ENCODE measurements at regions not wholly inside any gene's neighbourhood (a gene's known extent, or its start where the extent isn't known, plus 50 kb on each side); places are given as distances from the start of the nearest gene placed in this dataset.

DNA sequence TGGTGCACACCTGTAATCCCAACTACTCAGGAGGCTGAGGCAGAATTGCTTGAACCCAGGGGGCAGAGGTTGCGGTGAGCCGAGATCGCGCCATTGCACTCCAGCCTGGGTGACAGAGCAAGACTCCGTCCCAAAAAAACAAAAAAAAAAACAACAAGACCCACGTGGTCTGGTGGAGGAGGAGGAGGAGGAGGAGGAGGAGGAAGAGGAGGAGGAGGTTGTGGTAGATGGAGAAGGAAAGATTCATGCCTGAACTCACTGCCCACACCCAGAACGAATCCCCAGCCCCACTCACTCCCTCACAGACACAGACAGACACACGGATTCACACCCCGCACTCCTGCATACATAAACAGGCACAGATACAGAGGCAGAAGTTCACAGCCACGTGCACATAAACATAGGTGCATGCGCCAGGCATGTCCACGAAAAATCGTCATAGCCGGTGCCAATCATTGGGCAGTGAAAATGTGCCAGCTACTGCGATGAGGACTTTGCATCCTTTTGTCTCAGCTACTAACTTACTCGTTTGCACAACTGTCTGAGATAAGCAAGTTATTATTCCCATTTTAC lies 138.5 kb downstream of the WSCD1 start:
- in situ Hi-C loops (cut with MboI; ENCODE audit: low sequenced_read_pairs) (loop anchor here (25.0 kb wide), 1 partner anchor 104 kb away; no protein-coding TSS in a partner anchor), intact Hi-C loops (cut with micrococcal nuclease) (no loop called here), dilution Hi-C loops (cut with HindIII; ENCODE audit: low sequenced_read_pairs, unreplicated experiment) (no loop called here)
- Histone ChIP-seq H4K91ac (ENCODE audit: insufficient read depth, low read depth, low read length) (no peak overlapping the region), H2BK15ac (ENCODE audit: low read depth, low read length) (no peak overlapping the region), H2AK5ac (ENCODE audit: low read depth, low read length) (no peak overlapping the region), H4K5ac (ENCODE audit: low read depth, low read length) (no peak overlapping the region), H3K23ac (ENCODE audit: low read depth, low read length) (no peak overlapping the region), H2BK5ac (ENCODE audit: low read depth, low read length, poor library complexity, severe bottlenecking) (no peak overlapping the region), H3K4me2 (ENCODE audit: low read depth, low read length) (no peak overlapping the region), H4K8ac (ENCODE audit: low read depth in 2 of 2, low read length in 2 of 2) (no peak overlapping the region), H3K9me1 (ENCODE audit: insufficient read depth, low read length) (no peaks in the 10 kb centered on the region), H3K9me3 (ENCODE audit: control insufficient read depth, insufficient read depth, low read length) (peaks cover 3% of the 10 kb centered on the region; the same call in 1 of the 2 replicates), H3K4me1 (ENCODE audit: control insufficient read depth, insufficient read depth, low read length) (no peaks in the 10 kb centered on the region), H3K14ac (replicated peaks; ENCODE audit: low read depth, low read length) (no peak overlapping the region), H3K27ac (ENCODE audit: insufficient read depth, low read length) (no peak overlapping the region), H2AK9ac (replicated peaks; ENCODE audit: low read depth, low read length, poor library complexity) (no peak overlapping the region), H3K79me1 (ENCODE audit: low read depth in 1 of 2, low read length in 2 of 2) (no peaks in the 10 kb centered on the region), H3K18ac (ENCODE audit: low read depth, low read length) (no peak overlapping the region), H2BK120ac (ENCODE audit: low read depth, low read length) (no peak overlapping the region), H3K4ac (ENCODE audit: low read depth, low read length) (no peak overlapping the region), H3K9ac (ENCODE audit: low read depth, low read length) (no peak overlapping the region), H3K56ac (ENCODE audit: extremely low read depth, insufficient read depth, low read length) (no peak overlapping the region), H2BK20ac (ENCODE audit: low read depth, low read length) (no peak overlapping the region), H3K36me3 (ENCODE audit: control insufficient read depth, insufficient read depth, low read length) (no peaks in the 10 kb centered on the region), H3K4me3 (ENCODE audit: insufficient read depth, low read depth, low read length) (no peak overlapping the region), H3K27me3 (ENCODE audit: control insufficient read depth, insufficient read depth, low read length) (no peaks in the 10 kb centered on the region), H4K20me1 (ENCODE audit: insufficient read depth, low read length) (no peaks in the 10 kb centered on the region), H2AFZ (replicated peaks; ENCODE audit: low read length, poor library complexity) (no peak overlapping the region)
- ATAC-seq (ENCODE audit: low read depth), result no peak
- DNase-seq, result no peak
- TF ChIP-seq, protein P1, sequence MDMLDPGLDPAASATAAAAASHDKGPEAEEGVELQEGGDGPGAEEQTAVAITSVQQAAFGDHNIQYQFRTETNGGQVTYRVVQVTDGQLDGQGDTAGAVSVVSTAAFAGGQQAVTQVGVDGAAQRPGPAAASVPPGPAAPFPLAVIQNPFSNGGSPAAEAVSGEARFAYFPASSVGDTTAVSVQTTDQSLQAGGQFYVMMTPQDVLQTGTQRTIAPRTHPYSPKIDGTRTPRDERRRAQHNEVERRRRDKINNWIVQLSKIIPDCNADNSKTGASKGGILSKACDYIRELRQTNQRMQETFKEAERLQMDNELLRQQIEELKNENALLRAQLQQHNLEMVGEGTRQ (IDR thresholded peaks at IDR 0.05; ENCODE audit: low read depth, low read length), result no peak
- no peak for TF ChIP-seq CEBPB (IDR thresholded peaks at IDR 0.05; ENCODE audit: low read depth, low read length)
- no peak for TF ChIP-seq RFX5 (IDR thresholded peaks at IDR 0.05; ENCODE audit: low read depth, low read length)
- TF ChIP-seq SMC3 (IDR thresholded peaks at IDR 0.05; ENCODE audit: low read depth, low read length), result no peak
- no peak for TF ChIP-seq MAZ (IDR thresholded peaks at IDR 0.05; ENCODE audit: borderline replicate concordance, low read depth, low read length)
- no peak for TF ChIP-seq MXI1 (IDR thresholded peaks at IDR 0.05; ENCODE audit: borderline replicate concordance, low read depth, low read length)
- TF ChIP-seq NFE2L2 (IDR thresholded peaks at IDR 0.05; ENCODE audit: low read depth, low read length), result no peak
- no peak for TF ChIP-seq MAFK (IDR thresholded peaks at IDR 0.05; ENCODE audit: low read depth, low read length)
- no peak for TF ChIP-seq BHLHE40 (IDR thresholded peaks at IDR 0.05; ENCODE audit: low read depth, low read length)
- TF ChIP-seq RAD21 (IDR thresholded peaks at IDR 0.05; ENCODE audit: low read length), result no peak
- 53% methylated on average over 5 of the region's 16 CpGs; no CpG with 5 or more reads in 1 of the 2 experiments for WGBS, 2 experiments (ENCODE audit: extremely low coverage in 2 of 2, insufficient read length in 1 of 2)
- CTCF ChIA-PET, result no interaction called here
- no TSS peak for BruUV-seq (replicated peaks)
- POLR2A ChIA-PET (ENCODE audit: unreplicated experiment), result no interaction called here

All from IMR-90 (cell line).